Lower leg skin (tissue), 4 donors: ENCODE measurements at regions not wholly inside any gene's neighbourhood (a gene's known extent, or its start where the extent isn't known, plus 50 kb on each side); places are given as distances from the start of the nearest gene placed in this dataset.

Experiments
- DNase-seq, 2 donors: peaks; one replicate each; pipeline ENCODE4 v3.0.0-alpha.2; 2019; ENCODE audit warnings: low spot score in 2 of 2
- H3K4me3 ChIP-seq: fragments of 200-600 bp; sonication (generic); 2 replicates; pipeline ENCODE4 v1.5.1; 2017; ENCODE audit warnings: mild to moderate bottlenecking, low read depth; ENCODE audit not compliant: poor library complexity, severe bottlenecking
- CTCF ChIP-seq, 3 donors: fragments of 450-650 bp; IDR thresholded peaks; one replicate each; pipeline ENCODE4 v1.5.1; 2016; ENCODE audit warnings: antibody characterized with exemption in 3 of 3, mild to moderate bottlenecking in 3 of 3, moderate library complexity in 2 of 3
- POLR2A ChIP-seq, 2 donors: fragments of 450-650 bp; IDR thresholded peaks; one replicate each; pipeline ENCODE4 v1.6.1; 2016 to 2017; ENCODE audit warnings: antibody characterized with exemption in 2 of 2, mild to moderate bottlenecking in 1 of 2, moderate library complexity in 1 of 2
- WGBS, 2 donors: methylation state at CpG; one replicate each; pipeline ENCODE4 v1.1.5; 2018; 5-methylcytosine and 5-hydroxymethylcytosine counted together
- intact Hi-C: fragments of 100-400 bp; cut with DNase I; formaldehyde crosslinking; loops from one replicate; pipeline ENCODE4 v1.15.0; 2023; ENCODE audit warnings: low total_unique reads

- TF ChIP-seq POLR2A (IDR thresholded peaks at IDR 0.05) (no peak), CTCF (IDR thresholded peaks at IDR 0.05) (no peak)
- no peak overlapping the region for H3K4me3 ChIP-seq
- intact Hi-C loops: no loop called here
- no peak for DNase-seq
These were observed 230.9 kb upstream of the PREP start for GRCh38 chr6:105633814-105634213.

GRCh38 chr6:105628156-105628860, 225.4 kb upstream of the PREP start:
- 80 to 92% methylated on average over 7 of the region's 7 CpGs for WGBS, 2 donors
- no peak overlapping the region for H3K4me3 ChIP-seq
- intact Hi-C loops: no loop called here
- TF ChIP-seq CTCF (IDR thresholded peaks at IDR 0.05) (no peak), POLR2A (IDR thresholded peaks at IDR 0.05) (no peak)
- no peak for DNase-seq

GRCh38 chr6:105626295-105627158, 223.6 kb upstream of the PREP start:
- TF ChIP-seq POLR2A (IDR thresholded peaks at IDR 0.05) (no peak), CTCF (IDR thresholded peaks at IDR 0.05) (no peak)
- intact Hi-C loops: no loop called here
- H3K4me3 ChIP-seq: no peak overlapping the region
- no peak for DNase-seq
- WGBS, 2 donors: 61 to 64% methylated on average over 2 of the region's 2 CpGs

GRCh38 chr6:105624021-105624420, 221.1 kb upstream of the PREP start:
- no peak for DNase-seq
- 63 to 73% methylated on average over 3 of the region's 3 CpGs for WGBS, 2 donors
- intact Hi-C loops: no loop called here

GRCh38 chr6:105622226-105622625, 219.3 kb upstream of the PREP start:
- WGBS, 2 donors: 88% methylated on average over 3 of the region's 3 CpGs
- TF ChIP-seq POLR2A (IDR thresholded peaks at IDR 0.05): no peak
- no peak overlapping the region for H3K4me3 ChIP-seq
- no peak for DNase-seq
- intact Hi-C loops: no loop called here

More at GRCh38 chr6:105624021-105624420, 221.1 kb upstream of the PREP start:
- TF ChIP-seq POLR2A (IDR thresholded peaks at IDR 0.05): no peak
- TF ChIP-seq CTCF (IDR thresholded peaks at IDR 0.05): no peak
- no peak overlapping the region for H3K4me3 ChIP-seq

- TF ChIP-seq CTCF (IDR thresholded peaks at IDR 0.05) (no peak), POLR2A (IDR thresholded peaks at IDR 0.05) (no peak)
- H3K4me3 ChIP-seq: no peak overlapping the region
- 85 to 87% methylated on average over 6 of the region's 6 CpGs for WGBS, 2 donors
- intact Hi-C loops: no loop called here
- no peak for DNase-seq
These were observed 218.8 kb upstream of the PREP start for GRCh38 chr6:105621564-105622175.
